HL-60 (cell line): ENCODE measurements at regions not wholly inside any gene's neighbourhood (a gene's known extent, or its start where the extent isn't known, plus 50 kb on each side); places are given as distances from the start of the nearest gene placed in this dataset.
"Not testable (repeated sequence)": the region's sequence is repeated elsewhere in the genome, so short reads cannot be mapped to it uniquely, and the experiment has no call there.

Source experiments
- DNase-seq, 2 experiments: peaks; one replicate each; pipeline ENCODE4 v3.0.0-alpha.2; 2010 to 2020; ENCODE audit warnings: low read depth in 1 of 2, low spot score in 1 of 2
- H3K27ac ChIP-seq: fragments of 250-450 bp; sonication (Bioruptor Pico); replicated peaks from 2 replicates; pipeline ENCODE4 v1.5.1; 2020; ENCODE audit warnings: mild to moderate bottlenecking, moderate library complexity
- H3K27me3 ChIP-seq: fragments of 250-450 bp; sonication (Bioruptor Pico); 2 replicates; pipeline ENCODE4 v1.5.1; 2021; ENCODE audit warnings: mild to moderate bottlenecking, moderate library complexity; ENCODE audit not compliant: insufficient read depth, poor library complexity, severe bottlenecking
- H3K4me3 ChIP-seq: replicated peaks from 2 replicates; pipeline ENCODE4 v1.5.1; 2011; ENCODE audit warnings: mild to moderate bottlenecking, control low read depth, low read length; ENCODE audit not compliant: insufficient read depth
- CTCF ChIP-seq: IDR thresholded peaks from one replicate; pipeline ENCODE4 v1.5.1; 2011; ENCODE audit warnings: low read length, control low read depth, inconsistent platforms; ENCODE audit not compliant: insufficient read depth
- GABPA ChIP-seq: IDR thresholded peaks from 2 replicates; pipeline ENCODE4 v1.6.1; 2012; ENCODE audit warnings: low read depth
- POLR2AphosphoS5 ChIP-seq: IDR thresholded peaks from 2 replicates; pipeline ENCODE4 v1.6.1; 2012; ENCODE audit warnings: low read depth
- REST ChIP-seq: IDR thresholded peaks from 2 replicates; pipeline ENCODE4 v1.6.1; 2012; ENCODE audit warnings: low read depth; ENCODE audit not compliant: insufficient replicate concordance
- SPI1 ChIP-seq: IDR thresholded peaks from 2 replicates; pipeline ENCODE4 v1.6.1; 2012; ENCODE audit warnings: low read depth, mild to moderate bottlenecking, borderline replicate concordance

DNA sequence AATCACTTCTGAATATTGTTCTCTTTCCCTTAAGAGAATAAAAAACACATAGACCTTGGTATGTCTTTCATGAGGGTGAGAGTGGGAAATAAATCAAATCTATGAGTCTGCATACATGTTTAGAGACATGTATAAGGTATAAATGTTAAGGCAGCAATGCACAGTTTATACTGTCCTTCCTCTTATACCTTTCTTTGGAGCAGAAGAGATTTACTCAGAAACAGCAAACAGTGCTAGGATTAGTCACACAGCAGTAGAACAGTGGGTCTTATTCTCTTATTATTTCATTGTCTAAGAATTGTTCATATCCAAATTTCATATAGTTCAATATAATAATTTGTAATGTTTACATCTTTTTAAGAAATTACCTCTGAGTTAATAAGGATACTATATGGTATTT is 126.7 kb upstream of the TMEM196 start:
- H3K27ac ChIP-seq = no peak overlapping the region
- DNase-seq = no peak
- H3K27me3 ChIP-seq = no peaks in the 10 kb centered on the region
- H3K4me3 ChIP-seq = no peak overlapping the region
- TF ChIP-seq SPI1 (no peak), CTCF (no peak), POLR2AphosphoS5 (no peak), REST (no peak), GABPA (no peak)

- H3K27me3 ChIP-seq = no peaks in the 10 kb centered on the region
- H3K27ac ChIP-seq = no peak overlapping the region
- no peak overlapping the region for H3K4me3 ChIP-seq
- TF ChIP-seq CTCF (no peak), REST (no peak), GABPA (no peak), POLR2AphosphoS5 (no peak), SPI1 (no peak)
- no peak for DNase-seq
Observed at GRCh38 chr7:19899529-19899928, 126.1 kb upstream of the TMEM196 start.

- DNase-seq, H3K27ac ChIP-seq, H3K27me3 ChIP-seq, H3K4me3 ChIP-seq: not testable (repeated sequence)
Observed at GRCh38 chr7:19882893-19883292, 109.5 kb upstream of the TMEM196 start.

DNA sequence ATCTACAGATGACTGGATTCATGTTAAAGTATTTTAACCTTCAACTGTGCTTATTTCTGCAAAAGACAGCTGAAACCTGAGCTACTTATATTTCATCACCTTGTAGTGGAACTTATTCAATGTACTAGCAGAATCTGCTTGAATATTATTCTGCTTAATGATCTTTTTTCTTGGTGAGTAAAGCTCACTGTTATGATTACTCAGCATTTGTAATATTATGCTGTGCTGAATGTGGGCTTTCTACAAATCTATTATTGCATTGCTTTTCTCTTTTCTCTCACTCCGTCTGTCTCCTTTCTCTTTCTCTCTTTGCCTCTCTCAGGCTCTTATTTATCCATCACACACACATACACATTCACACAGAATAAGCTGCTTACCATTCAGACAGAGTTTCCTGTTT is 98.7 kb upstream of the TMEM196 start:
- Histone ChIP-seq H3K27ac (no peak overlapping the region), H3K27me3 (no peaks in the 10 kb centered on the region), H3K4me3 (no peak overlapping the region)
- DNase-seq = no peak
- TF ChIP-seq POLR2AphosphoS5 (no peak), REST (no peak), SPI1 (no peak), CTCF (no peak), GABPA (no peak)
